ENCODE measurements at regions not wholly inside any gene's neighbourhood (a gene's known extent, or its start where the extent isn't known, plus 50 kb on each side); places are given as distances from the start of the nearest gene placed in this dataset.

DNA sequence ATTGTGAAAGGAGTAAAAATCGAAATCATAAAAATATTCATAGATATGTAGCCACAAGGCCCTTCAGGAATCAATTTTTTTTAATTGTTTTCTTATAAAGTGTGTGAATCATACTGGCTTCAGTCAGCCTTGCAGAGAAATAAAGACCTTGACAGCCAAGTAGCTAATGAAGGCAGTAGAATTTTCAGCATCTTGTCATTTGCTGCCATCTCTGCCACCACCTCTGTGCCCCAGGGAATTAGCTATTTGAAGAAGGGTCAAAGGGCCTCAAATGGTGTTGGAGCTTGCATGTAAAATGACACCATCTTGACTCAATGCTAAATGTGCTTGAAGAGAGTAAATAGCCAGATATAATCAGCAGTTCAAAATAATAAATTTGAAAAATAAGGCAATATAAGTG is 359.4 kb upstream of the DCN start:
- TF ChIP-seq, protein P1, sequence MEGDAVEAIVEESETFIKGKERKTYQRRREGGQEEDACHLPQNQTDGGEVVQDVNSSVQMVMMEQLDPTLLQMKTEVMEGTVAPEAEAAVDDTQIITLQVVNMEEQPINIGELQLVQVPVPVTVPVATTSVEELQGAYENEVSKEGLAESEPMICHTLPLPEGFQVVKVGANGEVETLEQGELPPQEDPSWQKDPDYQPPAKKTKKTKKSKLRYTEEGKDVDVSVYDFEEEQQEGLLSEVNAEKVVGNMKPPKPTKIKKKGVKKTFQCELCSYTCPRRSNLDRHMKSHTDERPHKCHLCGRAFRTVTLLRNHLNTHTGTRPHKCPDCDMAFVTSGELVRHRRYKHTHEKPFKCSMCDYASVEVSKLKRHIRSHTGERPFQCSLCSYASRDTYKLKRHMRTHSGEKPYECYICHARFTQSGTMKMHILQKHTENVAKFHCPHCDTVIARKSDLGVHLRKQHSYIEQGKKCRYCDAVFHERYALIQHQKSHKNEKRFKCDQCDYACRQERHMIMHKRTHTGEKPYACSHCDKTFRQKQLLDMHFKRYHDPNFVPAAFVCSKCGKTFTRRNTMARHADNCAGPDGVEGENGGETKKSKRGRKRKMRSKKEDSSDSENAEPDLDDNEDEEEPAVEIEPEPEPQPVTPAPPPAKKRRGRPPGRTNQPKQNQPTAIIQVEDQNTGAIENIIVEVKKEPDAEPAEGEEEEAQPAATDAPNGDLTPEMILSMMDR (IDR thresholded peaks at IDR 0.05; ENCODE audit: borderline replicate concordance), result no peak
- intact Hi-C loops (cut with micrococcal nuclease), result no loop called here

DNA sequence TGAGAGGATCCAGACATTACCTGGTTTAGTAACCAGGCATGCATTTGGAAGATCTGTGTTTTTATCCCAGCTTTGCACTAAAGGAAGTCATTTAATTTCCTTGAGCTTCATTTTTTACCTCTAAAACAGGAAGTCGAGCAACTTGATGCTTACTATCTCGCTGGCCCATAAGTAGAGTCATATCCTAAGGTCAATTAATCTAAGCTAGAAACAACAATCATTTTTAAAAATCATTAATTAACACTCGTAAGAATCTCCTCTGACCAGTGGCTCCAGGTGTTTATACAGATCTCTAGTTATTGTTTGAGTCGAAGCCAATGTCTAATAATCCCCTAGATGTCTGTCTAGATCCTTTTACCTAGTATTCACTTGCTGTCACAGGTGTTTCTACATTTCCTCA is 355.8 kb upstream of the DCN start:
- Histone ChIP-seq H3K27me3 (ENCODE audit: low read depth) (no peaks in the 10 kb centered on the region), H3K9me3 (replicated peaks) (peaks cover 16% of the 10 kb centered on the region), H3K27ac (replicated peaks) (no peak overlapping the region), H3K4me1 (no peaks in the 10 kb centered on the region), H3K36me3 (no peaks in the 10 kb centered on the region), H3K4me3 (no peak overlapping the region)
- intact Hi-C loops (cut with micrococcal nuclease), result no loop called here
- TF ChIP-seq, protein P1 (IDR thresholded peaks at IDR 0.05; ENCODE audit: borderline replicate concordance), result no peak
- DNase-seq, result no peak

More for the DNA sequence above, 359.4 kb upstream of the DCN start:
- Histone ChIP-seq H3K4me1 (no peaks in the 10 kb centered on the region), H3K4me3 (no peak overlapping the region), H3K9me3 (replicated peaks) (no peaks in the 10 kb centered on the region), H3K27ac (replicated peaks) (no peak overlapping the region), H3K36me3 (no peaks in the 10 kb centered on the region), H3K27me3 (ENCODE audit: low read depth) (no peaks in the 10 kb centered on the region)
- DNase-seq, result no peak

DNA sequence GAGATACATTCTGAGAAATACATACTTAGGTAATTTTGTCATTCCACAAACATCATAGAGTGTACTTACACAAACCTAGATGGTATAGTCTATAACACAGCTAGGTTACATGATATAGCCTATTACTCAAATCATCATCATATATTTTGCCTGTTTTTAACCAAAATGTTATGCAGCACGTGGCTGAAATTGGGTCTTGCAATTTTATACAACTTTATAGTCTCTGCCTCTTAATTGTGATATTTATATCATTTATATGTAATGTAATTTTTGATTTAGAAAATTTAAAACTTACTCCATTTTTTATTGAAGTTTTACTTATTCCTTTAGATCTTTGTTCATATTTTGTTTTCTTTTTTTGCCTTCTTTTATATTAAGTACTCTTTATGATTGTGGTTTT is 350.7 kb upstream of the DCN start:
- H3K4me3 ChIP-seq, result no peak overlapping the region
- no peak for DNase-seq
- H3K27me3 ChIP-seq (ENCODE audit: low read depth), result no peaks in the 10 kb centered on the region
- H3K36me3 ChIP-seq, result no peaks in the 10 kb centered on the region
- H3K27ac ChIP-seq (replicated peaks), result no peak overlapping the region
- intact Hi-C loops (cut with micrococcal nuclease), result no loop called here
- H3K9me3 ChIP-seq (replicated peaks), result peaks cover 27% of the 10 kb centered on the region
- TF ChIP-seq, protein P1 (IDR thresholded peaks at IDR 0.05; ENCODE audit: borderline replicate concordance), result no peak
- H3K4me1 ChIP-seq, result no peaks in the 10 kb centered on the region

DNA sequence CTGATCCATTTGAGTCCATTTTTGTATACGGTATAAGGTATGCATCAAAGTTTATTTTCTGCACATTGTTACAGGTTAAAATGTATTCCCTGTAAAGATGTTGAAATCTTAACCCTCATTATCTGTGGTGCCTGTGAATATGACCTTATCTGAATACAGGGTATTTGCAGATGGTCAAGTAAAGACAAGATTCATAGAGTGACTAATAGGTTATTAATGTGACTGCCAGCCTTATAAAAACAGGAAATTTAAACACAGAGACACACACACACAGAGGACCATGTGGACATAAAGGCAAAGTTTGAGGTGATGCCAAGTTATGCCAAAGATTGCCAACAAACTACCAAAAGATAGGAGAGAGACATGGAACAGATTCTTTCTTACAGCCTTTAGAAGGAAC is 347.2 kb upstream of the DCN start:
- peaks cover 25% of the 10 kb centered on the region for H3K9me3 ChIP-seq (replicated peaks)
- H3K4me3 ChIP-seq, result no peak overlapping the region
- DNase-seq, result no peak
- TF ChIP-seq, protein P1 (IDR thresholded peaks at IDR 0.05; ENCODE audit: borderline replicate concordance), result no peak
- no peaks in the 10 kb centered on the region for H3K4me1 ChIP-seq
- no peaks in the 10 kb centered on the region for H3K36me3 ChIP-seq
- H3K27ac ChIP-seq (replicated peaks), result no peak overlapping the region
- intact Hi-C loops (cut with micrococcal nuclease), result no loop called here
- H3K27me3 ChIP-seq (ENCODE audit: low read depth), result no peaks in the 10 kb centered on the region

DNA sequence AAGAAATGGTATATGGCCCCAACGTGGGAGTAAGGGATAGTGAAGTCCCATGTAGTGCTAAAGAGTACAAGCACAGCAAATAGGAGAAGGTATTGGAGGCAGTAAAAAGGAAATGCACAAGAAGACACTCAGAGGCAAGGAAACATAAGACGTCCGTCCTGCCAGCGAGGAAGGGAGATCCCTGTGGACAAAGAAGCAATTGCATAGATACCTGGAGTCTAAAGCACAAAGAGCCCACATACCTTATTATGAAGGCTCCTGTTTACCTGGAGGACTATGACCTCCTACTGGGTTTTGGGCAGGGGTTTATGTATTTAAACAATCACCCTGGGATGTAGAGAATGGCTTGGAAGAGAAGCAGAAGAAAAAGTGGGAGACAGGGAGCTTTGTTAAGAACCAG is 341.2 kb upstream of the DCN start:
- H3K36me3 ChIP-seq, result no peaks in the 10 kb centered on the region
- no peak overlapping the region for H3K27ac ChIP-seq (replicated peaks)
- intact Hi-C loops (cut with micrococcal nuclease), result no loop called here
- H3K4me3 ChIP-seq, result no peak overlapping the region
- no peaks in the 10 kb centered on the region for H3K4me1 ChIP-seq
- no peaks in the 10 kb centered on the region for H3K27me3 ChIP-seq (ENCODE audit: low read depth)
- no peaks in the 10 kb centered on the region for H3K9me3 ChIP-seq (replicated peaks)
- TF ChIP-seq, protein P1 (IDR thresholded peaks at IDR 0.05; ENCODE audit: borderline replicate concordance), result no peak
- DNase-seq, result no peak

DNA sequence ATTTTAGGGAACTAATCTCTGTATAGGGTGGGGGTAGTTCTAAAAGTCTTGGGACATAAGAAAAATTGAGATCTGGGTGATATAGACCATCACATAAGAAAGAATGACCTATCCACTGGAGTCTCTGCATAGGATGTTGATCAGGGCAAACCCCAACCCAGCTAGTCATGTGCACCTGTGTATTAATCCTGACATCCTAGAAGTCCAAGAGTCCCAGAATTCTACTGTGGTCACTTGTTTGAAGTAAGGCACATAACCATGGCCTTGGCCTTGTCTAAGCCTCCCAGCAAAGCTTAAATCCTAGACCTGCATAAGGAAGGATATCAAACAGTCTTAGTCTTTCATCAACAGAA is 334.1 kb upstream of the DCN start:
- TF ChIP-seq, protein P1 (IDR thresholded peaks at IDR 0.05; ENCODE audit: borderline replicate concordance), result no peak
- H3K4me3 ChIP-seq, result no peak overlapping the region

More for the DNA sequence above, 334.1 kb upstream of the DCN start:
- no peak overlapping the region for H3K27ac ChIP-seq (replicated peaks)
- H3K4me1 ChIP-seq, result no peaks in the 10 kb centered on the region
- no peaks in the 10 kb centered on the region for H3K36me3 ChIP-seq
- intact Hi-C loops (cut with micrococcal nuclease), result no loop called here
- DNase-seq, result no peak
- peaks cover 4% of the 10 kb centered on the region for H3K9me3 ChIP-seq (replicated peaks)
- H3K27me3 ChIP-seq (ENCODE audit: low read depth), result no peaks in the 10 kb centered on the region

All from left ventricle myocardium inferior (tissue), 1 donor.